BJ (cell line): ENCODE measurements at regions not wholly inside any gene's neighbourhood (a gene's known extent, or its start where the extent isn't known, plus 50 kb on each side); places are given as distances from the start of the nearest gene placed in this dataset.
"Not testable (repeated sequence)": the region's sequence is repeated elsewhere in the genome, so short reads cannot be mapped to it uniquely, and the experiment has no call there.

ENCODE experiments used
- CTCF ChIA-PET: fragments of 350-600 bp; formaldehyde crosslinking; extraction: SDS; loops from one replicate; lab custom pipeline; 2021; ENCODE audit warnings: antibody characterized with exemption, inconsistent platforms; lab: Yijun Ruan, JAX
- POLR2A ChIA-PET: fragments of 300-600 bp; sonication (Branson Sonifier 250); formaldehyde crosslinking; extraction: SDS; loops from one replicate; lab custom pipeline; 2021; ENCODE audit warnings: antibody characterized with exemption; lab: Charles Lee
- DNase-seq: peaks from one replicate; pipeline ENCODE4 v3.0.0-alpha.2; 2011; ENCODE audit warnings: low read depth
- H3K27me3 ChIP-seq: 2 replicates; pipeline ENCODE4 v1.6.0; 2011; ENCODE audit warnings: low read length; ENCODE audit not compliant: control insufficient read depth, insufficient read depth
- H3K36me3 ChIP-seq: 2 replicates; pipeline ENCODE4 v1.5.1; 2011; ENCODE audit warnings: low read length; ENCODE audit not compliant: control insufficient read depth, insufficient read depth
- H3K4me3 ChIP-seq: 2 replicates; pipeline ENCODE4 v1.5.1; 2011; ENCODE audit warnings: low read depth, mild to moderate bottlenecking, control low read depth, low read length
- CTCF ChIP-seq: IDR thresholded peaks from 2 replicates; pipeline ENCODE4 v1.5.1; 2011; ENCODE audit warnings: low read depth, mild to moderate bottlenecking, control low read depth, inconsistent platforms, low read length, moderate library complexity; ENCODE audit not compliant: insufficient read depth

- no peaks in the 10 kb centered on the region for H3K27me3 ChIP-seq
- CTCF ChIA-PET, result interaction anchor here (0.6 kb wide), 1 partner anchor 1438 kb away, joined by 3 read pairs; no protein-coding TSS in a partner anchor
- H3K36me3 ChIP-seq, result no peaks in the 10 kb centered on the region
- POLR2A ChIA-PET, result no interaction called here
- no peak overlapping the region for H3K4me3 ChIP-seq
- no peak for TF ChIP-seq CTCF
- no peak for DNase-seq
Observed at GRCh38 chr2:111620281-111620680, 263.7 kb downstream of the ANAPC1 start.

- no peak for DNase-seq
- CTCF ChIA-PET, result interaction anchor here (0.9 kb wide), 1 partner anchor 24 kb away, joined by 3 read pairs; no protein-coding TSS in a partner anchor
- no peaks in the 10 kb centered on the region for H3K36me3 ChIP-seq
Observed at GRCh38 chr2:111622859-111623258, 261.1 kb downstream of the ANAPC1 start.

GRCh38 chr2:111623380-111623779 is 260.6 kb downstream of the ANAPC1 start:
- H3K27me3 ChIP-seq, result no peaks in the 10 kb centered on the region
- no peaks in the 10 kb centered on the region for H3K36me3 ChIP-seq
- POLR2A ChIA-PET, result no interaction called here
- CTCF ChIA-PET, result interaction anchor here (0.9 kb wide), 1 partner anchor 24 kb away, joined by 3 read pairs; no protein-coding TSS in a partner anchor
- no peak for TF ChIP-seq CTCF
- no peak overlapping the region for H3K4me3 ChIP-seq
- no peak for DNase-seq

More at GRCh38 chr2:111622859-111623258, 261.1 kb downstream of the ANAPC1 start:
- H3K27me3 ChIP-seq, result no peaks in the 10 kb centered on the region
- H3K4me3 ChIP-seq, result no peak overlapping the region
- POLR2A ChIA-PET, result no interaction called here
- TF ChIP-seq CTCF, result no peak

GRCh38 chr2:111624411-111625156 is 259.4 kb downstream of the ANAPC1 start:
- POLR2A ChIA-PET, result no interaction called here
- CTCF ChIA-PET, result no interaction called here
- peak; percentile 74 for DNase-seq
- Histone ChIP-seq H3K4me3 (no peak overlapping the region), H3K36me3 (no peaks in the 10 kb centered on the region), H3K27me3 (no peaks in the 10 kb centered on the region)
- TF ChIP-seq CTCF, result no peak

GRCh38 chr2:111625157-111625537 is 258.8 kb downstream of the ANAPC1 start:
- H3K4me3 ChIP-seq, H3K36me3 ChIP-seq, H3K27me3 ChIP-seq, DNase-seq, POLR2A ChIA-PET, CTCF ChIA-PET: not testable (repeated sequence)
